Fibroblast of the aortic adventitia (primary cell): ENCODE measurements at regions not wholly inside any gene's neighbourhood (a gene's known extent, or its start where the extent isn't known, plus 50 kb on each side); places are given as distances from the start of the nearest gene placed in this dataset.

ENCODE experiments used
- DNase-seq: peaks from one replicate; pipeline ENCODE4 v3.0.0-alpha.2; 2010; ENCODE audit warnings: low read depth
- H3K4me3 ChIP-seq: 2 replicates; pipeline ENCODE4 v1.5.1; 2011; ENCODE audit warnings: low read depth, mild to moderate bottlenecking, control low read depth, low read length, moderate library complexity
- CTCF ChIP-seq: IDR thresholded peaks from 2 replicates; pipeline ENCODE4 v1.5.1; 2011; ENCODE audit warnings: mild to moderate bottlenecking, low read length, control low read depth, inconsistent platforms; ENCODE audit not compliant: insufficient read depth

DNA sequence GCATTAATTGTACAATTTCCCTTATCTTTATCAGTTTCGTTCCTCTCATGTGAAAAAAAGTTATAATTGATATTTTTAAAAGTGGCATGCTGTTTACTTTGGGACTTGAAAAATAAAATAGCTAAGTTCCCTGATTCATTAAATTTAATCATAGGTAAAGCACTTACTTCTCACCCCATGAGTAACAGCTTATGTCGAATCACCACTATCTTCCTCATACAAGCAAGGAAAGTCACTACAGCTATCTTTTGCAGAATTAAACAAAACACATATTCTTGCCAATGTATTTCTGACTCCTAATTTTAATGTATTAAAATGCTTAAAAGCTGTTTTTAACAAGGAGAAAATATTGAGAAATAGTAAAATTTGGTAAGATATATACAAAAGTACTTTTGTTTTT lies 832.4 kb upstream of the PCDH10 start:
- no peak for TF ChIP-seq CTCF
- no peak for DNase-seq
- no peak overlapping the region for H3K4me3 ChIP-seq

- DNase-seq, result no peak
- H3K4me3 ChIP-seq, result no peak overlapping the region
- no peak for TF ChIP-seq CTCF
These were observed 831.2 kb upstream of the PCDH10 start for GRCh38 chr4:132317923-132318322.

GRCh38 chr4:132328761-132329160 lies 820.3 kb upstream of the PCDH10 start:
- H3K4me3 ChIP-seq, result no peak overlapping the region
- TF ChIP-seq CTCF, result no peak

GRCh38 chr4:132330994-132331393 lies 818.1 kb upstream of the PCDH10 start:
- no peak for DNase-seq
- no peak for TF ChIP-seq CTCF

More at GRCh38 chr4:132328761-132329160, 820.3 kb upstream of the PCDH10 start:
- no peak for DNase-seq

DNA sequence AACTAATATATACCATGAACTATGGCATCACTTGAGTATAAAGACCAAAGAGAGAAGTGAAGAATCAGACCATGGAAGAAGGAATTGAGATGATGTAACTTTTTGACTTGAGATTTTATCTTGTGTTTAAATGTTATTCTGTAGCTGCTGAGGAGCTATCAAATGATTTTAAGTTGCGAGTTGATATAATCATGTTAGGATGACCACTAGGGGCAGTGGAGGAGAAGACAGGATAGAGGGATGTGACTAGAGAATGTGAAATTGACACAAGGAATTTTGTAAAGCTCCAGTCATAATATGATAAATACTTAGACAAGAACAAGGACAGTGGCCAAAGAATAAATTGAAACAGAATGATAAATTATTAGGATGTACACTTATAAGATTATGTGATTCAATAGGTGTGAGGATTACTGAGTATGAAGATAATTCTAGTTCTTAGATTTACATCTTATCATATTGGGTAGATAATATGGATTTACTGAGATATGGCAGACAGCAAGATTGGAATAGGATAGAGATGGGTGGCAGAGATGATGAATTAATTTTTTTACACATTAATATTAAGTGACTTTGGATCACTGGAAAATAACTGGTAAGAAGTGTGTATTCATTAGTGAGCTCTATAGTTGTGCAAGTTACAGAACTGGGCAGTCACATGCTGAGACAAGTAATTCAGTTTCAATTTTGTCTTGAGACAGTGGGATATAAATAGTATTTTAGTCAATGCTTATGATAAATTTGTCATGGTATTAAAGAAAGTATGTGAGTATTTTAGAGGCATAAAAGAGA lies 816.0 kb upstream of the PCDH10 start:
- DNase-seq, result peak; percentile 12
- TF ChIP-seq CTCF, result peak; percentile 25
- H3K4me3 ChIP-seq, result no peak overlapping the region

More at GRCh38 chr4:132330994-132331393, 818.1 kb upstream of the PCDH10 start:
- no peak overlapping the region for H3K4me3 ChIP-seq

GRCh38 chr4:132333724-132334047 lies 815.4 kb upstream of the PCDH10 start:
- no peak for TF ChIP-seq CTCF
- DNase-seq, result peak; percentile 66
- H3K4me3 ChIP-seq, result no peak overlapping the region

- H3K4me3 ChIP-seq, result no peak overlapping the region
- TF ChIP-seq CTCF, result no peak
- peak; percentile 18 for DNase-seq
These were observed 815.0 kb upstream of the PCDH10 start for GRCh38 chr4:132334081-132334480.
